ENCODE measurements at regions not wholly inside any gene's neighbourhood (a gene's known extent, or its start where the extent isn't known, plus 50 kb on each side); places are given as distances from the start of the nearest gene placed in this dataset.

- Histone ChIP-seq H3K4me3 (no peak overlapping the region), H3K36me3 (no peaks in the 10 kb centered on the region), H3K4me1 (no peaks in the 10 kb centered on the region), H3K27me3 (peaks cover 0 to 3% (median 0%) of the 10 kb centered on the region in 4 donors), H3K27ac (replicated peaks in 1 of 4) (no peak overlapping the region), H3K9me3 (no peaks in the 10 kb centered on the region)
- no peak for DNase-seq (ENCODE audit: extremely low spot score)
- 92% methylated on average over 3 of the region's 3 CpGs for WGBS
- intact Hi-C loops (cut with DNase I): no loop called here
- TF ChIP-seq CTCF (IDR thresholded peaks at IDR 0.05) (no peak), POLR2AphosphoS5 (IDR thresholded peaks at IDR 0.05) (no peak), POLR2A (IDR thresholded peaks at IDR 0.05; ENCODE audit: low read depth) (no peak), EP300 (IDR thresholded peaks at IDR 0.05) (no peak)
Measured at GRCh38 chr1:213681788-213682340, 305.9 kb upstream of the PROX1 start.

- WGBS: 85% methylated on average over 7 of the region's 7 CpGs
Measured at GRCh38 chr1:213683529-213683928, 304.2 kb upstream of the PROX1 start.

GRCh38 chr1:213684454-213684853 is 303.3 kb upstream of the PROX1 start:
- TF ChIP-seq EP300 (IDR thresholded peaks at IDR 0.05) (no peak), POLR2A (IDR thresholded peaks at IDR 0.05; ENCODE audit: low read depth) (no peak), CTCF (IDR thresholded peaks at IDR 0.05) (no peak), POLR2AphosphoS5 (IDR thresholded peaks at IDR 0.05) (no peak)
- no peak for DNase-seq (ENCODE audit: extremely low spot score)
- no peaks in the 10 kb centered on the region for H3K36me3 ChIP-seq
- WGBS: 75% methylated on average over 2 of the region's 3 CpGs
- intact Hi-C loops (cut with DNase I): no loop called here
- no peaks in the 10 kb centered on the region for H3K9me3 ChIP-seq
- H3K27ac ChIP-seq (replicated peaks in 1 of 4): no peak overlapping the region
- no peaks in the 10 kb centered on the region for H3K4me1 ChIP-seq
- H3K4me3 ChIP-seq: no peak overlapping the region
- H3K27me3 ChIP-seq: peaks cover 0 to 3% (median 0%) of the 10 kb centered on the region in 4 donors

More at GRCh38 chr1:213683529-213683928, 304.2 kb upstream of the PROX1 start:
- Histone ChIP-seq H3K9me3 (no peaks in the 10 kb centered on the region), H3K27ac (replicated peaks in 1 of 4) (no peak overlapping the region), H3K36me3 (no peaks in the 10 kb centered on the region), H3K4me3 (no peak overlapping the region), H3K4me1 (no peaks in the 10 kb centered on the region), H3K27me3 (peaks cover 0 to 3% (median 0%) of the 10 kb centered on the region in 4 donors)
- intact Hi-C loops (cut with DNase I): no loop called here
- TF ChIP-seq CTCF (IDR thresholded peaks at IDR 0.05): no peak
- TF ChIP-seq EP300 (IDR thresholded peaks at IDR 0.05): no peak
- TF ChIP-seq POLR2AphosphoS5 (IDR thresholded peaks at IDR 0.05): no peak
- no peak for TF ChIP-seq POLR2A (IDR thresholded peaks at IDR 0.05; ENCODE audit: low read depth)
- DNase-seq (ENCODE audit: extremely low spot score): no peak

- TF ChIP-seq POLR2AphosphoS5 (IDR thresholded peaks at IDR 0.05): no peak
- TF ChIP-seq POLR2A (IDR thresholded peaks at IDR 0.05; ENCODE audit: low read depth): no peak
- TF ChIP-seq EP300 (IDR thresholded peaks at IDR 0.05): no peak
- TF ChIP-seq CTCF (IDR thresholded peaks at IDR 0.05): no peak
- 96% methylated on average over 2 of the region's 2 CpGs for WGBS
- intact Hi-C loops (cut with DNase I): no loop called here
Measured at GRCh38 chr1:213685992-213686582, 301.7 kb upstream of the PROX1 start.

More at GRCh38 chr1:213685992-213686582, 301.7 kb upstream of the PROX1 start:
- H3K4me3 ChIP-seq: no peak overlapping the region
- no peak for DNase-seq (ENCODE audit: extremely low spot score)
- H3K4me1 ChIP-seq: no peaks in the 10 kb centered on the region
- H3K9me3 ChIP-seq: no peaks in the 10 kb centered on the region
- H3K36me3 ChIP-seq: no peaks in the 10 kb centered on the region
- H3K27ac ChIP-seq (replicated peaks in 1 of 4): no peak overlapping the region
- peaks cover 0 to 3% (median 0%) of the 10 kb centered on the region in 4 donors for H3K27me3 ChIP-seq
